OCI-LY3 (cell line): ENCODE measurements at regions not wholly inside any gene's neighbourhood (a gene's known extent, or its start where the extent isn't known, plus 50 kb on each side); places are given as distances from the start of the nearest gene placed in this dataset.
A peak's percentile ranks its signal among the peaks of the same experiment; 100 is the strongest.

Experiments used
- H2AFZ ChIP-seq: fragments of 200-600, 300-600 bp; shearing (Covaris generic); 2 replicates; pipeline ENCODE4 v1.6.0; 2014; ENCODE audit warnings: antibody characterized with exemption, low read depth, low read length
- H3K27ac ChIP-seq: fragments of 200-600, 300-600 bp; sonication (generic); 2 replicates; pipeline ENCODE4 v1.5.1; 2014; ENCODE audit warnings: mild to moderate bottlenecking, low read length, moderate library complexity, mixed read lengths
- H3K27me3 ChIP-seq: fragments of 200-600, 300-600 bp; sonication (generic); 2 replicates; pipeline ENCODE4 v1.6.1; 2014; ENCODE audit warnings: low read depth, low read length, mixed read lengths
- H3K36me3 ChIP-seq: fragments of 200-600, 300-600 bp; sonication (generic); replicated peaks from 2 replicates; pipeline ENCODE3; 2014; ENCODE audit warnings: low read depth, low read length, mixed read lengths
- H3K4me1 ChIP-seq: fragments of 300-600, 200-600 bp; sonication (generic); 2 replicates; pipeline ENCODE4 v1.6.1; 2014; ENCODE audit warnings: low read length, mixed read lengths
- H3K4me2 ChIP-seq: fragments of 200-600, 300-600 bp; sonication (generic); 2 replicates; pipeline ENCODE4 v1.6.1; 2014; ENCODE audit warnings: low read length, mixed read lengths
- H3K4me3 ChIP-seq: fragments of 300-600, 200-600 bp; sonication (generic); 2 replicates; pipeline ENCODE4 v1.5.1; 2014; ENCODE audit warnings: antibody characterized with exemption, mild to moderate bottlenecking, low read length, moderate library complexity
- H3K79me2 ChIP-seq: fragments of 300-600, 200-600 bp; shearing (Covaris generic); 2 replicates; pipeline ENCODE4 v1.6.1; 2014; ENCODE audit warnings: mild to moderate bottlenecking, low read length, mixed read lengths
- H3K9ac ChIP-seq: fragments of 300-600, 200-600 bp; shearing (Covaris generic); 2 replicates; pipeline ENCODE4 v1.6.0; 2014; ENCODE audit warnings: mild to moderate bottlenecking, low read length, moderate library complexity
- H3K9me3 ChIP-seq: fragments of 200-600, 300-600 bp; shearing (Covaris generic); 2 replicates; pipeline ENCODE4 v1.6.1; 2014; ENCODE audit warnings: low read length, mixed read lengths; ENCODE audit not compliant: insufficient read depth
- H4K20me1 ChIP-seq: fragments of 200-600, 300-600 bp; sonication (generic); 2 replicates; pipeline ENCODE4 v1.6.1; 2016; ENCODE audit warnings: low read length, mixed read lengths; ENCODE audit not compliant: insufficient read depth
- CTCF ChIP-seq: fragments of 200-600, 300-600 bp; sonication (generic); IDR thresholded peaks from 2 replicates; pipeline ENCODE4 v1.5.1; 2014; ENCODE audit warnings: antibody characterized with exemption, low read length, low read depth
- EZH2phosphoT487 ChIP-seq: fragments of 200-600 bp; shearing (Covaris generic); IDR thresholded peaks from 2 replicates; pipeline ENCODE4 v1.6.1; 2018; ENCODE audit warnings: antibody characterized with exemption, mixed run types, low read depth

- no peak overlapping the region for H3K9ac ChIP-seq
- TF ChIP-seq EZH2phosphoT487 (no peak), CTCF (no peak)
- no peaks in the 10 kb centered on the region for H3K79me2 ChIP-seq
- H3K4me2 ChIP-seq: no peak overlapping the region
- no peak overlapping the region for H3K4me3 ChIP-seq
- no peaks in the 10 kb centered on the region for H3K27me3 ChIP-seq
- H3K36me3 ChIP-seq: no peaks in the 10 kb centered on the region
- H3K27ac ChIP-seq: no peak overlapping the region
- H2AFZ ChIP-seq: no peak overlapping the region
- H3K4me1 ChIP-seq: peaks cover 29% of the 10 kb centered on the region
- no peaks in the 10 kb centered on the region for H4K20me1 ChIP-seq
- no peaks in the 10 kb centered on the region for H3K9me3 ChIP-seq
These were observed 221.1 kb upstream of the RORB start for GRCh38 chr9:74275872-74276508.

DNA sequence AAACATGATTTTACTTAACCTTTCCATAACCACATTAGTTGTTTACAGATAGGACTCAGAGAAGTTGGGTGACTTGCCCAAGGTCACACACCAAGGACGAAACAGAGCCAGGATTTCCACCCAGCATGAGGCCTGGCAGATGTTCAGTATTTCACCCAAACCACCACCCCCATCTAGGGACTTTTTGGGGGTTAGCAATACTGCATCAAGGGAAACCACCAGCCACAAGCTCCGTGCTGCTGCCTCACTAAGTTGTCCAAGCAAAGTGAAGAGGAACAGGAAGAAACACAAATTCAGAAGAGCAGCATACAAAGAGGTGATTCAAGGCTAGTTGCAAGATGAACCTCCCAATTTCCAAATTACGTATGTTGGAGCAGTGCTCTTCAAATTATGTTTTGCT lies 219.6 kb upstream of the RORB start:
- Histone ChIP-seq H4K20me1 (no peaks in the 10 kb centered on the region), H3K4me1 (peaks cover 34% of the 10 kb centered on the region), H3K9ac (no peak overlapping the region), H3K4me2 (peak overlapping the region; percentile 35), H3K27me3 (no peaks in the 10 kb centered on the region), H2AFZ (no peak overlapping the region), H3K79me2 (no peaks in the 10 kb centered on the region), H3K4me3 (no peak overlapping the region), H3K9me3 (no peaks in the 10 kb centered on the region), H3K27ac (peak overlapping the region; percentile 28; the same call in 1 of the 2 replicates), H3K36me3 (no peaks in the 10 kb centered on the region)
- no peak for TF ChIP-seq EZH2phosphoT487
- peak; percentile 36 for TF ChIP-seq CTCF

DNA sequence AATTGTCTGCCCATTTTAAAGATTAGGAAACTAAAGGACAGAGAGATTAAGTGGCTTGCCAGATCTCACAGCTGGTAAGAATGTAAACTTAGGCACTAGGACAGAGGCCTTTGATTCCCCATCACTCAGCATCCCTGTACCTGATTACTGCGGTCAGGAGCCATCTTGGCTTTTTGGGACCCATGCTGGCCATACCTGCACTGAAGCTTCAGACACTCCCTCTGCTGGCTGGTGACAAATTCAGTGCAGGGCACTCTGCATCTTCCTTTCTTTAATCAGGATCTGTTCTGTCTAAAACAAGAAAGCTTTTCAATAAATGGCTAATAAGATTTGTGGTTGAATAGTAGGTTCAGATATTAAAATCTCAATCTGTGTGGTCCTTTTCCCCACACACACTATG lies 215.5 kb upstream of the RORB start:
- Histone ChIP-seq H3K27me3 (no peaks in the 10 kb centered on the region), H3K4me3 (no peak overlapping the region), H3K27ac (no peak overlapping the region), H3K4me1 (peaks cover 34% of the 10 kb centered on the region), H3K9ac (no peak overlapping the region), H3K9me3 (no peaks in the 10 kb centered on the region), H4K20me1 (no peaks in the 10 kb centered on the region), H3K4me2 (no peak overlapping the region), H3K36me3 (no peaks in the 10 kb centered on the region), H3K79me2 (no peaks in the 10 kb centered on the region), H2AFZ (no peak overlapping the region)
- TF ChIP-seq EZH2phosphoT487 (no peak), CTCF (peak; percentile 59)

DNA sequence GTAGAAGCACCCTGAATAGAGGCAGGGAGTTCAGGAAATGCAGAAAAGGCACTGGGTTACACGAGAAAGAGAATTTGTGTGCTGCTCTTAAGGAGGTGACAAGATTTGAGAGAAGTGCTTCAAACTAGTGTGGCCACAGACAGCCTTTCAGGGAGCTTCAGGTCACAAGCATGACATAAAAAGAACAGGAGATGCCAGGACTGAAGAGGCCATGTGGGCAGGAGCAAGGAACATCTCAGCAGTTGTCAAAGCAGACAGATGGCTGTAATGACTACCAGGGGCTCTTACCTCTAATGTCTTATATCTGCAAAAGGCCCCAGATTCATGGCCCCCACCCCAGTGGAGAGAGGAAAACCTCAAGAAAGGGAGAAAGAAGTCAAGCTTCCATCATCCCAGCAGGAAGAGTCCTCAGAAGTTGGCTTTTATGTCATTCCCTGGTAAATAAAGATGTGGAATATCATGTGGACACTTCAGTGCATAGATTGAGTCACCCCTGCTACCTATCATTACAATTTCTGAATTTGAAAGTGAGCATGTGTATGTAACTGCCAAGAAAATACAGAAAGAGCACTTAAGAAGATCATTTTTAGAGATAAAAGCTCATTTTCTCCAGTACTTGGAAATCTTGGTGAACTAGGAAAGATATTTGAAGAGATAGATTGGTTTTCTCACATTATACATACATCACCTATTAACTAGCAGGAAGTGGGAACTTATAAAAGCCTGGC lies 214.4 kb upstream of the RORB start:
- H3K9ac ChIP-seq: no peak overlapping the region
- TF ChIP-seq CTCF: no peak
- TF ChIP-seq EZH2phosphoT487: no peak
- no peak overlapping the region for H3K4me2 ChIP-seq
- H4K20me1 ChIP-seq: no peaks in the 10 kb centered on the region
- H2AFZ ChIP-seq: peak overlapping the region; percentile 22; the same call in 1 of the 2 replicates
- no peaks in the 10 kb centered on the region for H3K36me3 ChIP-seq
- H3K4me3 ChIP-seq: no peak overlapping the region
- no peaks in the 10 kb centered on the region for H3K27me3 ChIP-seq
- H3K79me2 ChIP-seq: no peaks in the 10 kb centered on the region
- H3K9me3 ChIP-seq: no peaks in the 10 kb centered on the region
- no peak overlapping the region for H3K27ac ChIP-seq
- peaks cover 24% of the 10 kb centered on the region for H3K4me1 ChIP-seq
